Tibial nerve (tissue), 4 donors: ENCODE measurements at regions not wholly inside any gene's neighbourhood (a gene's known extent, or its start where the extent isn't known, plus 50 kb on each side); places are given as distances from the start of the nearest gene placed in this dataset.

Source experiments
- EP300 ChIP-seq, 2 donors: sonication (generic); formaldehyde crosslinking; IDR thresholded peaks; one replicate each; pipeline ENCODE4 v1.6.1; 2017; ENCODE audit warnings: antibody characterized with exemption in 2 of 2, mild to moderate bottlenecking in 1 of 2
- POLR2A ChIP-seq, 2 donors: fragments of 450-650 bp; IDR thresholded peaks; one replicate each; pipeline ENCODE4 v1.6.1; 2017; ENCODE audit warnings: antibody characterized with exemption in 2 of 2, mild to moderate bottlenecking in 2 of 2, moderate library complexity in 2 of 2
- TF ChIP-seq, protein P1 (sequence below), 5 experiments: fragments of 200-600 bp in 3 of 5; fragments of 450-650 bp in 2 of 5; sonication (generic) in 3 of 5; IDR thresholded peaks; one replicate each; pipeline ENCODE4 v1.5.1; 2016 to 2019; ENCODE audit warnings: antibody characterized with exemption in 5 of 5, mild to moderate bottlenecking in 3 of 5, moderate library complexity in 2 of 5

- TF ChIP-seq, protein P1, sequence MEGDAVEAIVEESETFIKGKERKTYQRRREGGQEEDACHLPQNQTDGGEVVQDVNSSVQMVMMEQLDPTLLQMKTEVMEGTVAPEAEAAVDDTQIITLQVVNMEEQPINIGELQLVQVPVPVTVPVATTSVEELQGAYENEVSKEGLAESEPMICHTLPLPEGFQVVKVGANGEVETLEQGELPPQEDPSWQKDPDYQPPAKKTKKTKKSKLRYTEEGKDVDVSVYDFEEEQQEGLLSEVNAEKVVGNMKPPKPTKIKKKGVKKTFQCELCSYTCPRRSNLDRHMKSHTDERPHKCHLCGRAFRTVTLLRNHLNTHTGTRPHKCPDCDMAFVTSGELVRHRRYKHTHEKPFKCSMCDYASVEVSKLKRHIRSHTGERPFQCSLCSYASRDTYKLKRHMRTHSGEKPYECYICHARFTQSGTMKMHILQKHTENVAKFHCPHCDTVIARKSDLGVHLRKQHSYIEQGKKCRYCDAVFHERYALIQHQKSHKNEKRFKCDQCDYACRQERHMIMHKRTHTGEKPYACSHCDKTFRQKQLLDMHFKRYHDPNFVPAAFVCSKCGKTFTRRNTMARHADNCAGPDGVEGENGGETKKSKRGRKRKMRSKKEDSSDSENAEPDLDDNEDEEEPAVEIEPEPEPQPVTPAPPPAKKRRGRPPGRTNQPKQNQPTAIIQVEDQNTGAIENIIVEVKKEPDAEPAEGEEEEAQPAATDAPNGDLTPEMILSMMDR (IDR thresholded peaks at IDR 0.05): no peak
- TF ChIP-seq EP300 (IDR thresholded peaks at IDR 0.05) (no peak), POLR2A (IDR thresholded peaks at IDR 0.05) (no peak)
These were observed 327.4 kb downstream of the MN1 start for GRCh38 chr22:27474112-27474571.
